ENCODE measurements at regions not wholly inside any gene's neighbourhood (a gene's known extent, or its start where the extent isn't known, plus 50 kb on each side); places are given as distances from the start of the nearest gene placed in this dataset.

- no peak for TF ChIP-seq CTCF (conservative IDR thresholded peaks at IDR 0.05; ENCODE audit: low read depth)
- H3K27ac ChIP-seq: no peak overlapping the region
- no peak for DNase-seq (ENCODE audit: low spot score)
- POLR2A ChIA-PET (ENCODE audit: low non-redundant PET): no interaction called here
- CTCF ChIA-PET: interaction anchor here (0.5 kb wide), 1 partner anchor 266 kb away, joined by 3 read pairs; no protein-coding TSS in a partner anchor
Observed at GRCh38 chr10:3836222-3836820, 51.3 kb upstream of the KLF6 start.

- H3K27ac ChIP-seq: no peak overlapping the region
- POLR2A ChIA-PET (ENCODE audit: low non-redundant PET): interaction anchor here (0.5 kb wide), 1 partner anchor 19 kb away, joined by 3 read pairs; no protein-coding TSS in a partner anchor
- no peak for TF ChIP-seq CTCF (conservative IDR thresholded peaks at IDR 0.05; ENCODE audit: low read depth)
- no peak for DNase-seq (ENCODE audit: low spot score)
- CTCF ChIA-PET: no interaction called here
Observed at GRCh38 chr10:3835770-3836169, 50.8 kb upstream of the KLF6 start.

GRCh38 chr10:3834947-3835346 is 49.9 kb upstream of the KLF6 start:
- TF ChIP-seq CTCF (conservative IDR thresholded peaks at IDR 0.05; ENCODE audit: low read depth): no peak
- CTCF ChIA-PET: no interaction called here
- POLR2A ChIA-PET (ENCODE audit: low non-redundant PET): interaction anchor here (0.5 kb wide), 1 partner anchor 18 kb away, joined by 3 read pairs; no protein-coding TSS in a partner anchor
- DNase-seq (ENCODE audit: low spot score): no peak
- no peak overlapping the region for H3K27ac ChIP-seq

All from RWPE1 (cell line).